K562 (cell line): ENCODE measurements at regions not wholly inside any gene's neighbourhood (a gene's known extent, or its start where the extent isn't known, plus 50 kb on each side); places are given as distances from the start of the nearest gene placed in this dataset.

Experiments used
- NFE2L1 ChIP-seq: fragments of 450-650 bp; IDR thresholded peaks from 2 replicates; pipeline ENCODE4 v1.6.1; 2016; ENCODE audit warnings: missing genetic modification characterization, low read depth, mild to moderate bottlenecking, missing compliant biosample characterization, moderate library complexity, borderline replicate concordance
- NFIX ChIP-seq: fragments of 250-450 bp; sonication (Bioruptor Pico); IDR thresholded peaks from 2 replicates; pipeline ENCODE4 v1.4.0; 2020; ENCODE audit warnings: low read depth, mild to moderate bottlenecking, moderate library complexity
- ZZZ3 ChIP-seq: fragments of 450-650 bp; IDR thresholded peaks from 2 replicates; pipeline ENCODE4 v1.6.1; 2016; ENCODE audit warnings: antibody characterized with exemption, mild to moderate bottlenecking, moderate library complexity
- TF ChIP-seq, protein P1 (sequence below): fragments of 200-600 bp; sonication (generic); IDR thresholded peaks from one replicate; pipeline ENCODE4 v1.6.1; 2012; ENCODE audit warnings: mild to moderate bottlenecking, low read depth, low read length, inconsistent platforms
- TF ChIP-seq, protein P2 (sequence below), 3 experiments: fragments of 200-800 bp in 1 of 3; sonication (Bioruptor generic) in 1 of 3; sonication (generic) in 1 of 3; formaldehyde crosslinking in 1 of 3; IDR thresholded peaks; 2 replicates each; pipeline versions ENCODE4 v1.6.1 to v1.8.0; 2016 to 2022; ENCODE audit warnings: mild to moderate bottlenecking in 2 of 3, missing compliant biosample characterization in 2 of 3, missing genetic modification characterization in 2 of 3, missing genetic modification reagents in 1 of 3

DNA sequence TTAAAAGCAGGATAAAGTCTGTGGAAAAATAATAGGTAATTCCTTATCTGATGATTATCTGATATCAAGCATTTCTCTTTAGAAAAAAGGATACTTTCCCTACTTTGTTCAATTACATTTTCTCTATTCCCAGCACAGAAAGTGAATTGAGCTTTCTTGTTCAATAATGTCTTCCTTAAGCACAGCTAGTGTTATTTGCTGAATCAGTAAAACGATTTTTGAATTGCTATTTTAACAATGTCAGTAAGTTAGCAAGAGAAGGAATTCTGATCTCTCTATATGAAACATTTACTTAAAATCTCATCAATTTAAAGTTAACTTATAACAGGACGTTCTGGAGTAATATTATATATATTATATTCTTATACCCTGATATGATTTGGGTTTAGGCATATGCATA lies 337.2 kb upstream of the ANKRD30A start:
- TF ChIP-seq, protein P1, sequence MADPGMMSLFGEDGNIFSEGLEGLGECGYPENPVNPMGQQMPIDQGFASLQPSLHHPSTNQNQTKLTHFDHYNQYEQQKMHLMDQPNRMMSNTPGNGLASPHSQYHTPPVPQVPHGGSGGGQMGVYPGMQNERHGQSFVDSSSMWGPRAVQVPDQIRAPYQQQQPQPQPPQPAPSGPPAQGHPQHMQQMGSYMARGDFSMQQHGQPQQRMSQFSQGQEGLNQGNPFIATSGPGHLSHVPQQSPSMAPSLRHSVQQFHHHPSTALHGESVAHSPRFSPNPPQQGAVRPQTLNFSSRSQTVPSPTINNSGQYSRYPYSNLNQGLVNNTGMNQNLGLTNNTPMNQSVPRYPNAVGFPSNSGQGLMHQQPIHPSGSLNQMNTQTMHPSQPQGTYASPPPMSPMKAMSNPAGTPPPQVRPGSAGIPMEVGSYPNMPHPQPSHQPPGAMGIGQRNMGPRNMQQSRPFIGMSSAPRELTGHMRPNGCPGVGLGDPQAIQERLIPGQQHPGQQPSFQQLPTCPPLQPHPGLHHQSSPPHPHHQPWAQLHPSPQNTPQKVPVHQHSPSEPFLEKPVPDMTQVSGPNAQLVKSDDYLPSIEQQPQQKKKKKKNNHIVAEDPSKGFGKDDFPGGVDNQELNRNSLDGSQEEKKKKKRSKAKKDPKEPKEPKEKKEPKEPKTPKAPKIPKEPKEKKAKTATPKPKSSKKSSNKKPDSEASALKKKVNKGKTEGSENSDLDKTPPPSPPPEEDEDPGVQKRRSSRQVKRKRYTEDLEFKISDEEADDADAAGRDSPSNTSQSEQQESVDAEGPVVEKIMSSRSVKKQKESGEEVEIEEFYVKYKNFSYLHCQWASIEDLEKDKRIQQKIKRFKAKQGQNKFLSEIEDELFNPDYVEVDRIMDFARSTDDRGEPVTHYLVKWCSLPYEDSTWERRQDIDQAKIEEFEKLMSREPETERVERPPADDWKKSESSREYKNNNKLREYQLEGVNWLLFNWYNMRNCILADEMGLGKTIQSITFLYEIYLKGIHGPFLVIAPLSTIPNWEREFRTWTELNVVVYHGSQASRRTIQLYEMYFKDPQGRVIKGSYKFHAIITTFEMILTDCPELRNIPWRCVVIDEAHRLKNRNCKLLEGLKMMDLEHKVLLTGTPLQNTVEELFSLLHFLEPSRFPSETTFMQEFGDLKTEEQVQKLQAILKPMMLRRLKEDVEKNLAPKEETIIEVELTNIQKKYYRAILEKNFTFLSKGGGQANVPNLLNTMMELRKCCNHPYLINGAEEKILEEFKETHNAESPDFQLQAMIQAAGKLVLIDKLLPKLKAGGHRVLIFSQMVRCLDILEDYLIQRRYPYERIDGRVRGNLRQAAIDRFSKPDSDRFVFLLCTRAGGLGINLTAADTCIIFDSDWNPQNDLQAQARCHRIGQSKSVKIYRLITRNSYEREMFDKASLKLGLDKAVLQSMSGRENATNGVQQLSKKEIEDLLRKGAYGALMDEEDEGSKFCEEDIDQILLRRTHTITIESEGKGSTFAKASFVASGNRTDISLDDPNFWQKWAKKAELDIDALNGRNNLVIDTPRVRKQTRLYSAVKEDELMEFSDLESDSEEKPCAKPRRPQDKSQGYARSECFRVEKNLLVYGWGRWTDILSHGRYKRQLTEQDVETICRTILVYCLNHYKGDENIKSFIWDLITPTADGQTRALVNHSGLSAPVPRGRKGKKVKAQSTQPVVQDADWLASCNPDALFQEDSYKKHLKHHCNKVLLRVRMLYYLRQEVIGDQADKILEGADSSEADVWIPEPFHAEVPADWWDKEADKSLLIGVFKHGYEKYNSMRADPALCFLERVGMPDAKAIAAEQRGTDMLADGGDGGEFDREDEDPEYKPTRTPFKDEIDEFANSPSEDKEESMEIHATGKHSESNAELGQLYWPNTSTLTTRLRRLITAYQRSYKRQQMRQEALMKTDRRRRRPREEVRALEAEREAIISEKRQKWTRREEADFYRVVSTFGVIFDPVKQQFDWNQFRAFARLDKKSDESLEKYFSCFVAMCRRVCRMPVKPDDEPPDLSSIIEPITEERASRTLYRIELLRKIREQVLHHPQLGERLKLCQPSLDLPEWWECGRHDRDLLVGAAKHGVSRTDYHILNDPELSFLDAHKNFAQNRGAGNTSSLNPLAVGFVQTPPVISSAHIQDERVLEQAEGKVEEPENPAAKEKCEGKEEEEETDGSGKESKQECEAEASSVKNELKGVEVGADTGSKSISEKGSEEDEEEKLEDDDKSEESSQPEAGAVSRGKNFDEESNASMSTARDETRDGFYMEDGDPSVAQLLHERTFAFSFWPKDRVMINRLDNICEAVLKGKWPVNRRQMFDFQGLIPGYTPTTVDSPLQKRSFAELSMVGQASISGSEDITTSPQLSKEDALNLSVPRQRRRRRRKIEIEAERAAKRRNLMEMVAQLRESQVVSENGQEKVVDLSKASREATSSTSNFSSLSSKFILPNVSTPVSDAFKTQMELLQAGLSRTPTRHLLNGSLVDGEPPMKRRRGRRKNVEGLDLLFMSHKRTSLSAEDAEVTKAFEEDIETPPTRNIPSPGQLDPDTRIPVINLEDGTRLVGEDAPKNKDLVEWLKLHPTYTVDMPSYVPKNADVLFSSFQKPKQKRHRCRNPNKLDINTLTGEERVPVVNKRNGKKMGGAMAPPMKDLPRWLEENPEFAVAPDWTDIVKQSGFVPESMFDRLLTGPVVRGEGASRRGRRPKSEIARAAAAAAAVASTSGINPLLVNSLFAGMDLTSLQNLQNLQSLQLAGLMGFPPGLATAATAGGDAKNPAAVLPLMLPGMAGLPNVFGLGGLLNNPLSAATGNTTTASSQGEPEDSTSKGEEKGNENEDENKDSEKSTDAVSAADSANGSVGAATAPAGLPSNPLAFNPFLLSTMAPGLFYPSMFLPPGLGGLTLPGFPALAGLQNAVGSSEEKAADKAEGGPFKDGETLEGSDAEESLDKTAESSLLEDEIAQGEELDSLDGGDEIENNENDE, result no peak
- TF ChIP-seq NFIX (no peak), ZZZ3 (no peak), NFE2L1 (no peak)
- TF ChIP-seq, protein P2, sequence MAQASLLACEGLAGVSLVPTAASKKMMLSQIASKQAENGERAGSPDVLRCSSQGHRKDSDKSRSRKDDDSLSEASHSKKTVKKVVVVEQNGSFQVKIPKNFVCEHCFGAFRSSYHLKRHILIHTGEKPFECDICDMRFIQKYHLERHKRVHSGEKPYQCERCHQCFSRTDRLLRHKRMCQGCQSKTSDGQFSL (CRISPR knock-in tag; IDR thresholded peaks at IDR 0.05), result no peak
- TF ChIP-seq, protein P2 (tag; IDR thresholded peaks at IDR 0.05), result no peak
